Peyer's patch (tissue), 4 donors: ENCODE measurements at regions not wholly inside any gene's neighbourhood (a gene's known extent, or its start where the extent isn't known, plus 50 kb on each side); places are given as distances from the start of the nearest gene placed in this dataset.

Experiments used
- POLR2A ChIP-seq, 2 donors: fragments of 450-650 bp; IDR thresholded peaks; one replicate each; pipeline ENCODE4 v1.5.1; 2017; ENCODE audit warnings: antibody characterized with exemption in 2 of 2, mild to moderate bottlenecking in 2 of 2, moderate library complexity in 2 of 2
- TF ChIP-seq, protein P1 (sequence below), 6 experiments: fragments of 450-650 bp in 4 of 6; fragments of 200-600 bp in 2 of 6; sonication (generic) in 1 of 6; IDR thresholded peaks; one replicate each; pipeline ENCODE4 v1.5.1; 2017 to 2019; ENCODE audit warnings: antibody characterized with exemption in 6 of 6, mild to moderate bottlenecking in 3 of 6, moderate library complexity in 1 of 6

DNA sequence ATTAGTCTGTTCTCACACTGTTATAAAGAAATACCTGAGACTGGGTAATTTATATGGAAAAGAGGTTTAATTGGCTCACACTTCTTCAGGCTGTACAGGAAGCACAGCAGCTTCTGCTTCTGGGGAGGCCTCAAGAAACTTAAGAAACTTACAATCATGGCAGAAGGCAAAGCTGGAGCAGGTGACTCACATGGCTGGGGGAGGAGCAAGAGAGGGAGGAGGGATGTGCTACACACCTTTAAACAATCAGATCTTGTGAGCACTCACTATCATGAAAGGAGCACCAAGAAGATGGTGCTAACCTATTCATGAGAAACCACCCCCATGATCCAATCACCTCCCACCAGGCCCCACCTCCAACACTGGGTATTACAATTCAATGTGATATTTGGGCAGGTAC lies 381.6 kb downstream of the ETS1 start:
- TF ChIP-seq, protein P1, sequence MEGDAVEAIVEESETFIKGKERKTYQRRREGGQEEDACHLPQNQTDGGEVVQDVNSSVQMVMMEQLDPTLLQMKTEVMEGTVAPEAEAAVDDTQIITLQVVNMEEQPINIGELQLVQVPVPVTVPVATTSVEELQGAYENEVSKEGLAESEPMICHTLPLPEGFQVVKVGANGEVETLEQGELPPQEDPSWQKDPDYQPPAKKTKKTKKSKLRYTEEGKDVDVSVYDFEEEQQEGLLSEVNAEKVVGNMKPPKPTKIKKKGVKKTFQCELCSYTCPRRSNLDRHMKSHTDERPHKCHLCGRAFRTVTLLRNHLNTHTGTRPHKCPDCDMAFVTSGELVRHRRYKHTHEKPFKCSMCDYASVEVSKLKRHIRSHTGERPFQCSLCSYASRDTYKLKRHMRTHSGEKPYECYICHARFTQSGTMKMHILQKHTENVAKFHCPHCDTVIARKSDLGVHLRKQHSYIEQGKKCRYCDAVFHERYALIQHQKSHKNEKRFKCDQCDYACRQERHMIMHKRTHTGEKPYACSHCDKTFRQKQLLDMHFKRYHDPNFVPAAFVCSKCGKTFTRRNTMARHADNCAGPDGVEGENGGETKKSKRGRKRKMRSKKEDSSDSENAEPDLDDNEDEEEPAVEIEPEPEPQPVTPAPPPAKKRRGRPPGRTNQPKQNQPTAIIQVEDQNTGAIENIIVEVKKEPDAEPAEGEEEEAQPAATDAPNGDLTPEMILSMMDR (IDR thresholded peaks at IDR 0.05) = no peak
- no peak for TF ChIP-seq POLR2A (IDR thresholded peaks at IDR 0.05)
